ENCODE measurements at regions not wholly inside any gene's neighbourhood (a gene's known extent, or its start where the extent isn't known, plus 50 kb on each side); places are given as distances from the start of the nearest gene placed in this dataset.

DNA sequence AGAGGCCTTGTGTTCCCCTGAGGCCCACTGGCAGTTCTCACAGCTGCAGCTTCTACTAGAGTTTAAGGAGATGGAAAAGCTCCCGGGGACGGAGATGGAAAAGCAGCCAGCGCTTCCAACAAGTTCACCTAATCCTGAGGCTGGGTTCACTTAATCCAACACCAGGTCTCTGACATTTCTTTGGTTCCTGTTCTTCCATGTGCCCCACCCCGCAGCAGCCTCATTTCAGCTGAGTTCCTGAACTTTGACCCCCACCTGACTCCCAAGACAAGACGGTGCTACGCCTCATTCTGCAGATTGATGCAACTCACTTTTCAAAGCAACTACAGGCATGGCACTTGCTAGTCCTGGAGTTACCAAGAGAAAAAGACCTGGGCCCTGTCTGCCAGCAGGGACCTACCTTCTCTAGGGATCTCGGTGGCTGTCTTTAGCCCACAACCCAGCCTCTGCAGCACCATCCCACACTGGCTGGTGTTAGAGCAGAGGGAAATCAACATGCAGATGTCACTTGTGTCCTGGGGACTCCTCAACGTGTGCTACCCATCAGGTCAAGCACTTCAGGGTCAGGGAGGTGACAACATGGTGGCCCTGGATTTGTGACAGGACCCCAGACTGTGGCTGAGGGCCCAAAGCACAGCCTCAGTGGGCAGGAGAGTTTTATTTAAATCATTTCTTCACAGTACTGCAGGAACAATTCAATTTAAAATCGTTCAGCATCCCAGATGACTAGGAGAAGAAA, 406.1 kb downstream of the VPS13C start:
- Mint-ChIP-seq H3K36me3 (no peaks in the 10 kb centered on the region), H3K27ac (peak overlapping the region in 1 of 8 donors; percentile 17), H3K4me3 (no peak overlapping the region), H3K27me3 (peaks cover 7 to 12% of the 10 kb centered on the region in 2 donors), H3K4me1 (no peaks in the 10 kb centered on the region), H3K9me3 (no peaks in the 10 kb centered on the region)
- no peak for DNase-seq
- CTCF ChIA-PET: interaction anchor here (0.7 kb wide), 1 partner anchor 8 kb away, joined by 3 read pairs; no protein-coding TSS in a partner anchor
- POLR2A ChIA-PET: no interaction called here
- no peak overlapping the region for H3K27ac ChIP-seq (ENCODE audit: low read depth, low read length)
- no peak overlapping the region for H3K4me3 ChIP-seq (ENCODE audit: low read length)
- H3K36me3 ChIP-seq (ENCODE audit: insufficient read depth, low read length): no peaks in the 10 kb centered on the region
- no peaks in the 10 kb centered on the region for H3K4me1 ChIP-seq (ENCODE audit: insufficient read depth, low read length)
- no peaks in the 10 kb centered on the region for H3K27me3 ChIP-seq (ENCODE audit: insufficient read depth, low read length, poor library complexity, severe bottlenecking)
- no peaks in the 10 kb centered on the region for H3K9me3 ChIP-seq (ENCODE audit: low read length)

- Mint-ChIP-seq H3K36me3 (no peaks in the 10 kb centered on the region), H3K4me3 (no peak overlapping the region), H3K27me3 (peaks cover 7 to 11% of the 10 kb centered on the region in 2 donors), H3K9me3 (no peaks in the 10 kb centered on the region), H3K4me1 (no peaks in the 10 kb centered on the region), H3K27ac (no peak overlapping the region)
- Histone ChIP-seq H3K4me1 (ENCODE audit: insufficient read depth, low read length) (no peaks in the 10 kb centered on the region), H3K27me3 (ENCODE audit: insufficient read depth, low read length, poor library complexity, severe bottlenecking) (no peaks in the 10 kb centered on the region), H3K36me3 (ENCODE audit: insufficient read depth, low read length) (no peaks in the 10 kb centered on the region), H3K27ac (ENCODE audit: low read depth, low read length) (no peak overlapping the region), H3K9me3 (ENCODE audit: low read length) (no peaks in the 10 kb centered on the region), H3K4me3 (ENCODE audit: low read length) (no peak overlapping the region)
- ChIA-PET POLR2A (no interaction called here), CTCF (no interaction called here)
- no peak for DNase-seq
Observed at GRCh38 chr15:61653110-61653509, 407.1 kb downstream of the VPS13C start.

- Histone ChIP-seq H3K27me3 (ENCODE audit: insufficient read depth, low read length, poor library complexity, severe bottlenecking) (no peaks in the 10 kb centered on the region), H3K36me3 (ENCODE audit: insufficient read depth, low read length) (no peaks in the 10 kb centered on the region), H3K4me3 (ENCODE audit: low read length) (no peak overlapping the region), H3K9me3 (ENCODE audit: low read length) (no peaks in the 10 kb centered on the region), H3K27ac (ENCODE audit: low read depth, low read length) (no peak overlapping the region), H3K4me1 (ENCODE audit: insufficient read depth, low read length) (no peaks in the 10 kb centered on the region)
- H3K4me3 Mint-ChIP-seq: no peak overlapping the region
- POLR2A ChIA-PET: no interaction called here
- H3K36me3 Mint-ChIP-seq: no peaks in the 10 kb centered on the region
- CTCF ChIA-PET: no interaction called here
- no peaks in the 10 kb centered on the region for H3K9me3 Mint-ChIP-seq
- no peak overlapping the region for H3K27ac Mint-ChIP-seq
- H3K27me3 Mint-ChIP-seq: peaks cover 4 to 6% of the 10 kb centered on the region in 2 donors
- no peak for DNase-seq
- no peaks in the 10 kb centered on the region for H3K4me1 Mint-ChIP-seq
Observed at GRCh38 chr15:61651267-61651666, 409.0 kb downstream of the VPS13C start.

GRCh38 chr15:61649046-61649445, 411.2 kb downstream of the VPS13C start:
- CTCF ChIA-PET: no interaction called here

DNA sequence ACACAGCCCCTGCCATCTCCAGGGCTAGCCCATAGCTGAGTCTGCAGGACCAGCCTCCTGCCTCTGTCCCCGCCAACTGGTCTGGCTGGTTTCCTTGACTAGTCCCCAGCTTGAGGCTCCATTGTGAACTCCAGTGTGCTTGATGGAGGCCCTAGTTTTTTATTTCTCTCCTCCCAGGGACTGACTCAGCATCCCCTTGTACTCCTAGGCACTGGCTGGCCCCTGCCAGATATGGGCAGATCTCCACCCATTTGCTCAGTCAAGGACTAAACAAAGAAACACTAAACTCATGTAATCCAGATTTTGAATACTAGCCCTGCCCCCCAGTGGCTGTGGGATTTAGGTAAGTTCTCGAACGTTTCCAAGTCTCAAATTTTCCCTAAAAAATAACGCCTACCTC, 415.4 kb upstream of the RORA start:
- no peak for DNase-seq
- Histone ChIP-seq H3K4me1 (ENCODE audit: insufficient read depth, low read length) (no peaks in the 10 kb centered on the region), H3K27ac (ENCODE audit: low read depth, low read length) (no peak overlapping the region), H3K36me3 (ENCODE audit: insufficient read depth, low read length) (no peaks in the 10 kb centered on the region), H3K9me3 (ENCODE audit: low read length) (no peaks in the 10 kb centered on the region), H3K27me3 (ENCODE audit: insufficient read depth, low read length, poor library complexity, severe bottlenecking) (peaks cover 6% of the 10 kb centered on the region), H3K4me3 (ENCODE audit: low read length) (no peak overlapping the region)
- Mint-ChIP-seq H3K36me3 (no peaks in the 10 kb centered on the region), H3K9me3 (no peaks in the 10 kb centered on the region), H3K27ac (no peak overlapping the region), H3K4me1 (no peaks in the 10 kb centered on the region), H3K4me3 (no peak overlapping the region), H3K27me3 (peaks cover 7 to 30% of the 10 kb centered on the region in 2 donors)
- CTCF ChIA-PET: no interaction called here
- POLR2A ChIA-PET: no interaction called here

More at GRCh38 chr15:61649046-61649445, 411.2 kb downstream of the VPS13C start:
- H3K27ac ChIP-seq (ENCODE audit: low read depth, low read length): no peak overlapping the region
- DNase-seq: no peak
- Mint-ChIP-seq H3K36me3 (no peaks in the 10 kb centered on the region), H3K4me3 (no peak overlapping the region), H3K27me3 (peaks cover 6 to 8% of the 10 kb centered on the region in 2 donors), H3K4me1 (no peaks in the 10 kb centered on the region), H3K9me3 (no peaks in the 10 kb centered on the region), H3K27ac (no peak overlapping the region)
- POLR2A ChIA-PET: no interaction called here
- no peaks in the 10 kb centered on the region for H3K4me1 ChIP-seq (ENCODE audit: insufficient read depth, low read length)
- no peak overlapping the region for H3K4me3 ChIP-seq (ENCODE audit: low read length)
- no peaks in the 10 kb centered on the region for H3K36me3 ChIP-seq (ENCODE audit: insufficient read depth, low read length)
- H3K27me3 ChIP-seq (ENCODE audit: insufficient read depth, low read length, poor library complexity, severe bottlenecking): peaks cover 5% of the 10 kb centered on the region
- H3K9me3 ChIP-seq (ENCODE audit: low read length): no peaks in the 10 kb centered on the region

DNA sequence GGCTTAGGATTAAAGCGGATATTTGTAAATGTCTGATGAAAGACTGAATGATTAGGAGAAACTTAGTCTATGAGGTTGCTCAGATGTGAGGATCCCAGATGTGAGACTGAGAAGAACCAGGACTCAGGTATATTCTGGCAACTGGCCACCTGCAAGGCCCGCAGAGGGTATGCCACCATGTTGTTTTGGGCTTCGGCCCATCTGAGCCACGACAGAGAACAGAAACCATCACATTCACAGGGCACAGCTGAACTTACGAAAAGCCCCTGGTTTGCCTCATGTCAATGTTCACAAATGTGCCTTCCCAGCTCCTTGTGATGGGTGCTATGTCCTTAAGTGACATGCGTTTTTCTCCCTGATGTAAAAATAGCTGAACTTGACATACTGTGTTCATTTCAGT, 412.5 kb upstream of the RORA start:
- Mint-ChIP-seq H3K27ac (no peak overlapping the region), H3K9me3 (no peaks in the 10 kb centered on the region), H3K27me3 (peaks cover 9 to 34% of the 10 kb centered on the region in 2 donors), H3K36me3 (no peaks in the 10 kb centered on the region), H3K4me3 (no peak overlapping the region), H3K4me1 (no peaks in the 10 kb centered on the region)
- POLR2A ChIA-PET: no interaction called here
- H3K9me3 ChIP-seq (ENCODE audit: low read length): no peaks in the 10 kb centered on the region
- DNase-seq: no peak
- no peak overlapping the region for H3K27ac ChIP-seq (ENCODE audit: low read depth, low read length)
- H3K27me3 ChIP-seq (ENCODE audit: insufficient read depth, low read length, poor library complexity, severe bottlenecking): peaks cover 6% of the 10 kb centered on the region
- CTCF ChIA-PET: no interaction called here
- H3K4me1 ChIP-seq (ENCODE audit: insufficient read depth, low read length): no peaks in the 10 kb centered on the region
- H3K36me3 ChIP-seq (ENCODE audit: insufficient read depth, low read length): no peaks in the 10 kb centered on the region
- H3K4me3 ChIP-seq (ENCODE audit: low read length): no peak overlapping the region

DNA sequence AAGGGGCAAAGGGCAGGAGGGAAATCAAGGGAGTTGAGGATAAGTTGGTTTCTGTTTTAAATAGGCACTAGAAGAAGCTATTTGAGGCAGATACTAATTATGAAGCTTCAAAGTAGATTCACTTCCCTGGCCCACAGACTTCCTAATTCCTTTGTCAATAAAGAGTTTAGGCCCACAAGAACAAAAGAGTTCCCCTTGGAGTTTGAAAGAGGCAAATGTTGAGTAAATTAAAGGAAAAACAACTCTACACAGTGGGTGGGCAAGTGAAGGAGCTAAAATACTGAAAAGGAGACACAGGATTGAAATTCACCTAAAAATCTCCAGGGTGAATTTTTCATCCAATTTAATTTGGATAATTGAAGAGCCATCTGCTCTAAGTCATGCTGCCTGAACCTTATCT, 411.7 kb upstream of the RORA start:
- no peak overlapping the region for H3K27ac ChIP-seq (ENCODE audit: low read depth, low read length)
- Mint-ChIP-seq H3K36me3 (no peaks in the 10 kb centered on the region), H3K4me3 (no peak overlapping the region), H3K4me1 (no peaks in the 10 kb centered on the region), H3K27ac (no peak overlapping the region), H3K9me3 (no peaks in the 10 kb centered on the region), H3K27me3 (peaks cover 9 to 42% of the 10 kb centered on the region in 2 donors)
- ChIA-PET POLR2A (no interaction called here), CTCF (no interaction called here)
- H3K4me3 ChIP-seq (ENCODE audit: low read length): no peak overlapping the region
- H3K9me3 ChIP-seq (ENCODE audit: low read length): no peaks in the 10 kb centered on the region
- H3K27me3 ChIP-seq (ENCODE audit: insufficient read depth, low read length, poor library complexity, severe bottlenecking): peaks cover 6% of the 10 kb centered on the region
- H3K4me1 ChIP-seq (ENCODE audit: insufficient read depth, low read length): no peaks in the 10 kb centered on the region
- H3K36me3 ChIP-seq (ENCODE audit: insufficient read depth, low read length): no peaks in the 10 kb centered on the region
- DNase-seq: no peak

DNA sequence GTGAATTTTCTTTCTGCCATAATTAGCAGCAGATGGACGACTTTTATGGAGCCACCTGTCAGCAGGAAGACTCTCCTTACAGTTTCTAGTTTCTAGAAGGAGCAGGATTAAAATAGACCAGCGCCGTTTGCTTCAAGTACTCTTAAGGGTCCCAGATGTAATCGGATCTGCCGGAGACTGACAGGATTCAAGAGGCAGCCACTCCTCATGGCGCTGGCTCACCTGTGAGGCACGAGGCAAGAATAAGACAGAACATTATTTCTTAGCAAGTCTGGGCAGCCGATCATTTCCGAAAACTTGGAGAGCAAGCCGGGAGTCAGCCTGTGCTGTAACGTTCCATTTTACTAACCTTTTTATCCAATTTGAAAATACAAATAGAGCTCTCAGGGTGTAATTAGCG, 410.4 kb upstream of the RORA start:
- no peak for DNase-seq
- H3K4me3 Mint-ChIP-seq: no peak overlapping the region
- ChIA-PET POLR2A (no interaction called here), CTCF (no interaction called here)
- peaks cover 9 to 42% of the 10 kb centered on the region in 2 donors for H3K27me3 Mint-ChIP-seq
- H3K27ac Mint-ChIP-seq: no peak overlapping the region
- no peaks in the 10 kb centered on the region for H3K9me3 ChIP-seq (ENCODE audit: low read length)
- no peaks in the 10 kb centered on the region for H3K4me1 Mint-ChIP-seq
- no peaks in the 10 kb centered on the region for H3K9me3 Mint-ChIP-seq
- no peak overlapping the region for H3K4me3 ChIP-seq (ENCODE audit: low read length)
- H3K4me1 ChIP-seq (ENCODE audit: insufficient read depth, low read length): no peaks in the 10 kb centered on the region
- no peaks in the 10 kb centered on the region for H3K36me3 ChIP-seq (ENCODE audit: insufficient read depth, low read length)
- peaks cover 6% of the 10 kb centered on the region for H3K27me3 ChIP-seq (ENCODE audit: insufficient read depth, low read length, poor library complexity, severe bottlenecking)
- no peak overlapping the region for H3K27ac ChIP-seq (ENCODE audit: low read depth, low read length)
- H3K36me3 Mint-ChIP-seq: no peaks in the 10 kb centered on the region
